GM18507 (cell line): ENCODE measurements at regions not wholly inside any gene's neighbourhood (a gene's known extent, or its start where the extent isn't known, plus 50 kb on each side); places are given as distances from the start of the nearest gene placed in this dataset.
"Not testable (repeated sequence)": the region's sequence is repeated elsewhere in the genome, so short reads cannot be mapped to it uniquely, and the experiment has no call there.

ENCODE experiments used
- DNase-seq: peaks from one replicate; pipeline ENCODE4 v3.0.0; 2011; ENCODE audit warnings: low read depth; ENCODE audit not compliant: insufficient read length; ENCODE audit errors: extremely low spot score
- FAIRE-seq: peaks from 2 replicates; lab custom pipeline; 2011; peaks lifted over from hg19 to GRCh38; lab: Jason Lieb, UNC

- DNase-seq (no peak), FAIRE-seq (no peak)
These were observed 640.7 kb upstream of the SOX9 start for GRCh38 chr17:71480099-71480498.

DNA sequence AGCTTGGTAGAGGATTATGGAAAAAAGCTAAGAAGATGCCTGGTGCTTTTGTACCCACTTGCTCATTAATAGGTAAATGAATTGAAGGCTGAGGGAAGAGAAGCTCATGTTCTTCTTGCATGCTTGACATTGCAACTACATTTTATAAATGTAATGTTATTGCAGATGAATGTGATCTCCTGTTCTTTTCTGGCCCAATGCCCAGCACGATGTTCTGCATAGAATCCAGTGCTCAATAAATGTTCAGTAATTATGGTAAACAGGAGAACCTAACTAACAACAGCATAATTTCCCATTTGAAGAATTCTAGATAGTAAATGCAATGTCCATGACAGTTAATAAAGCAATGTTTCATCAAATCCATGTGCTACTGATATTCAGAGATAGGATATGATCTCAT, 638.2 kb upstream of the SOX9 start:
- FAIRE-seq, result no peak
- no peak for DNase-seq

DNA sequence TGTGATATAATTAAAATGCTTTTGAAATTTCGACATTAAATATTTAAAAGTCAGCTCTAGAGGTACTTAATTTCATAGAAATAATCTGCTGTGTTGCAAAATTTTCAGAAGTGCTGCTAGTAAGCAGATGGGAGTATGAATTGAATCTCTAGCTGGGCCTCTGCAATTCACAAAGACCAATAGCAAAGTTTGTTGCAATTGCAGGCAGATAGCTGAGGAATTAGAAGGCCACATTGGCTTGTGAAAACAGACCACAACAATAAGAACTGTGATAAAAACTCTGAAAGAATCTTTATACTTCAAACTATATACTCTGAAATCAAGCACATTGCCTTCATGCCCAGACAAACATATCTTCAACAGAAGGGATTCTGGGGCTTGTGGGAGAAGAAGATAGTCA, 636.3 kb upstream of the SOX9 start:
- no peak for FAIRE-seq

DNA sequence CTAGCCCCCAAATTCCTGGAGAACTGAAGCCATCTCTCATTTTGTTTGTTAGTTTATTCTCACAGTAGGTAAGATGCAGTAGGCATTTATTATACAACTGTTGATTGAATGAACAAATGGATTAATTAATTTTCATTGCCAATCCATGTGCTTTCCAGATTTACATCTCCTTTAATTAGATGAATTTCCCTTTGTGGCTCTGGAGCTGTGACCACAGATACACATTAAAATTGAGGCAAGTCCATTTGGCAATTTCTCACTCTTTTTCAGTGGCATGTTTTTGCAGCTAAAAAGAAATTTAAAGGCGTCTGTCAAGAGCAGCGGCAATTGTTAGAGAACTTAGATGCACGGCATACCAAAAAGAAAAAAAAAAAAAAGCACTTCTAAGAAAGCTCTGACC, 635.4 kb upstream of the SOX9 start:
- DNase-seq (no peak), FAIRE-seq (no peak)

More for the DNA sequence above, 636.3 kb upstream of the SOX9 start:
- DNase-seq, result no peak

DNA sequence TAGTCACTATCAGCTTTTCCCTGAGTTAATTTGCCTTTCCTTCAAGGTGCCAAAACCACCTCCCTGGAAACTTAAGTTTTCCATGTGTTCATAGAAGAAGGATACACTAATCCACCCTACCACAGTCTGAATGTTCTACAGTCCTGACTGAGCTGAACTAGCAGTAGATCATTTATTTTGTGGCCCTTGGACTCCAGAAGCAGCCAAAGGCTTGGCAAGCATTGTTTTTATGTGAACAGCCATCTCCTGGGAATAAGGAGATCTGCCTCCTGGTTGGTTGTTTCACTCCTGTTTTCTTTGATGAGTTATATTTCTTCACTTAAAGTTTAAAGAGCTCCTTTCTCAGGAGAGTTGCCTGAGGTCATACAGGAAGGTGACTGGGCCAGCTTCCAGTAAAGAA, 634.6 kb upstream of the SOX9 start:
- FAIRE-seq (no peak), DNase-seq (no peak)

DNA sequence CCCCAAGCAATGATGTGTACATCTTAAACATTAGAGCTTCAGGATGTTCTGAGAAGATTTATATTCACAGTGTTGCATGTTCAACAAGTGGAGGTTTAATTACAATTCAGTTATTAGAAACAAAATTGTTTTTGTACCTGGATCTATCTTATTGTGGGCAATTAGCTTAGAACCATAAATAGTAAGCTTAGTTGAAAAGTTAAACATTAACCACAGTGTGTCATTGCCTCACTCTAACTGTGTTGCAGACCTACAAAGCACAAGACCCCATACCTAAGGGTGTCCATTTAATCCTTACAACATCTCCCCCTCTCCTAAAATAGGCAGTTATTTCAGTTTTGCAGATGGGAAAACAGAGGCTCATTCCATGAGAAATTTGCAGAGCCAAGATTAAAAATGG, 632.0 kb upstream of the SOX9 start:
- FAIRE-seq (no peak), DNase-seq (no peak)

GRCh38 chr17:71494062-71494855, 626.6 kb upstream of the SOX9 start:
- FAIRE-seq (no peak), DNase-seq (no peak)

DNA sequence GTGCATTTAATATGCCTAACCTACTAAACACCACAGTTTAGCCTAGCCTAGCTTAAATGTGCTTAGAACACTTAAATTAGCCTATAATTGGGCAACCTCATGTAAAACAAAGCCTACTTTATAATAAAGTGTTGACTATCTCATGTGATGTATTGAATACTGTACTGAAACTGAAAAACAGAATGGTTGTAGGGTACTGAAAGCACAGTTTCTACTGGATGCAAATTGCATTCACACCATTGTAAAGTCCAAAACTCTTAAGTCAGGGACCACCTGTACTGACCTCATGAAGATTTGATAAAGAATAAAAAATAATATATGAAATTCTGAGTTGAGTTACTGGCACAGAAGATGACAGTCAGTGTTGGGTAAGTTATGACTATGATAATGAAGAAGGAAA, 625.4 kb upstream of the SOX9 start:
- FAIRE-seq, result no peak
- DNase-seq, result no peak

- DNase-seq (no peak), FAIRE-seq (no peak)
These were observed 624.3 kb upstream of the SOX9 start for GRCh38 chr17:71496552-71496951.

GRCh38 chr17:71500761-71501555, 619.9 kb upstream of the SOX9 start:
- no peak for FAIRE-seq
- DNase-seq, result no peak

DNA sequence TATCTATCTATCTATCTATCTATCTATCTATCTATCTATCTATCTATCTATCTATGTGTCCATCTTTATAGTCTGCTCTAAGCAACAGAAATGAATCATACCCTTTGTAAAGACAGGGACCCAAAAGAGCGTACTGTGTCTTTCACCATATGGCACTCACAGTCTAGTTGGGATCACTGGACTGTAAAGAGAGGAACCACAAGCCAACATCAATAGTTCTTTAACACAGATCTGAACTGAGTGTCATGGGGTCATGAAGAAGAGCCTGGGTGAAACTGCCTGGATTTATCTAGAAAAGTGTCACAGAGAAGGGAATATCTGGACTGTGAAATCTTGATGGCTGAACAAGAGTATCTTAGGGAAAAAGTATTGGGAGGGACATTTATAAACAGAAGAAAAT, 619.1 kb upstream of the SOX9 start:
- DNase-seq, result no peak
- no peak for FAIRE-seq

- FAIRE-seq, result no peak
- DNase-seq, result no peak
These were observed 618.4 kb upstream of the SOX9 start for GRCh38 chr17:71502443-71502842.

- no peak for DNase-seq
- FAIRE-seq, result no peak
These were observed 616.9 kb upstream of the SOX9 start for GRCh38 chr17:71503710-71504465.

- DNase-seq, result no peak
- no peak for FAIRE-seq
These were observed 615.6 kb upstream of the SOX9 start for GRCh38 chr17:71505200-71505599.

GRCh38 chr17:71505981-71506380, 614.8 kb upstream of the SOX9 start:
- DNase-seq (no peak), FAIRE-seq (no peak)

DNA sequence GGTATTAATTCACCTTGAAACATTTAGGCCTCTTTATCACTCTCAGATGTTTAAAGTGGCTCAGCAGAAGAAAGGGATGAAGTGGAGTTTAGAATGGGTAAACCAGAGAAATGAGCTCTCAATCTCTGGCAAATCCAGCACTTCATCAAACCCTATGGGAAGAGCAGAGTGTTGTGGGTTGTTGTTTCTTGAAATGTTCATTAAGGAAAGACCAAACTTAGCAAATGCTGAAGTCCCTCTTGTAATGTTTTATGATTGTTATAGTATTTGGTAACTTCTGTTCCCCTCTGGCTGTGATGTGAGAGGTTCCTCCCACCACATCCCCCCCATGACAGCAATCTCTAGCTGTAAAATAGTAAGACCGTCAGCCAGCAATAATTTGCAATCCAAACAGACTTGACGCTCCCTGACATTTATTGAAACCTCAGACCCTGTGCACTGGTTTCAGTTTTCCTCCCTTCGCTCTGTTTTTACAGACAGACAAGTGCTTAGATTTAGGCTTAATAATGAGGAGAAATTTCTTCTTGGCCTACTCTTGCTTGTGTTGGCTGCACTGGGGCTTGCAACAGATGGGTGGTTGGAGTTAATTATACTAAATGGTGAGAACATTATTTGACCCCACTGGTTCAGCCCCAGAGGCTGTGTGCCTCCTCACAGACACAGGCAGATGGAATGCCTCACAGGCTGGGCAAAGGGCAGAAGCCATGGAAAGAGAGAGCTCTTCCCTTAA, 609.4 kb upstream of the SOX9 start:
- DNase-seq (no peak), FAIRE-seq (no peak)

DNA sequence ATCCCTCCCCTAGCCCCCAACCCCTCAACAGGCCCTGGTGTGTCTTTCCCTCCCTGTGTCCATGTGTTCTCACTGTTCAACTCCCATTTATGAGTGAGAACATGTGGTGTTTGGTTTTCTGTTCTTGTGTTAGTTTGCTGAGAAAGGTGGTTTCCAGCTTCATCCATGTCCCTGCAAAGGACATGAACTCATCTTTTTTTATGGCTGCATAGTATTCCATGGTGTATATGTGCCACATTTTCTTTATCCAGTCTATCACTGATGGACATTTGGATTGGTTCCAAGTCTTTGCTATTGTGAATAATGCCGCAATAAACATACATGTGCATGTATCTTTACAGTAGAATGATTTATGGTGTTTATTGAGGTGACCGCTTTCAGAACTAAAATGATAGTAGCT, 607.1 kb upstream of the SOX9 start:
- not testable (repeated sequence) for FAIRE-seq, DNase-seq

- DNase-seq, result no peak
- FAIRE-seq, result no peak
These were observed 604.7 kb upstream of the SOX9 start for GRCh38 chr17:71516149-71516548.

DNA sequence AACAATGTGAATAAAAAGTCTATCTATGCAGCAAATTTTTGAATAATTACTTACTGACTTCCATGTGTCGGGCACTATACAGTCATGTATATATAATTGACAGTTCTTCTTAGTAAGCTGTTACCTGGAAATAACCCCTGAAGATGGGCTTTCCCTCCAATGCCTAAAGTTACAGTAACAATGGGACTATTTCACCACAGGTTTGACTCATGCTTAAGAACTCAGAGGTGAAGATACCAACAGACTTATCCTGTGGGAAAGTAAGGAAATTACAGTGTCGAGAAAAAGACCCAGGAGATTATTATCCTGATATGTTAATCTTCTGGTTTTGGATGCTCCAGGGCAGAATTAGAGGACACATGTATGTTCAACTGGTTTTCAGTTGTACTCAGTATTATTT, 601.5 kb upstream of the SOX9 start:
- DNase-seq (no peak), FAIRE-seq (no peak)

- no peak for DNase-seq
- no peak for FAIRE-seq
These were observed 599.1 kb upstream of the SOX9 start for GRCh38 chr17:71521724-71522123.
